ENCODE measurements at regions not wholly inside any gene's neighbourhood (a gene's known extent, or its start where the extent isn't known, plus 50 kb on each side); places are given as distances from the start of the nearest gene placed in this dataset.

GRCh38 chr10:109721453-109722064 lies 201.8 kb downstream of the XPNPEP1 start:
- no peaks in the 10 kb centered on the region for H3K27me3 ChIP-seq (ENCODE audit: low read length)
- H3F3A ChIP-seq (ENCODE audit: insufficient read depth): no peaks in the 10 kb centered on the region
- H3K79me2 ChIP-seq (ENCODE audit: insufficient read depth, low read length): no peaks in the 10 kb centered on the region
- H3K9ac ChIP-seq (ENCODE audit: low read length): no peak overlapping the region
- no peak overlapping the region for H2AFZ ChIP-seq (ENCODE audit: low read depth, low read length, severe bottlenecking)
- no peak overlapping the region for H3K4me2 ChIP-seq (ENCODE audit: low read depth, low read length, poor library complexity, severe bottlenecking)
- TF ChIP-seq EZH2phosphoT487 (conservative IDR thresholded peaks at IDR 0.05; ENCODE audit: low read length): no peak
- no peak for TF ChIP-seq CTCF (IDR thresholded peaks at IDR 0.05; ENCODE audit: insufficient read depth, low read length, poor library complexity, severe bottlenecking)
- H3K36me3 ChIP-seq (ENCODE audit: low read length): no peaks in the 10 kb centered on the region
- no peaks in the 10 kb centered on the region for H3K9me2 ChIP-seq (replicated peaks; ENCODE audit: insufficient read depth, low read length)
- no peak overlapping the region for H3K4me3 ChIP-seq (ENCODE audit: insufficient read depth, low read length, poor library complexity, severe bottlenecking)
- no peaks in the 10 kb centered on the region; the same call in 1 of the 2 replicates for H3K9me3 ChIP-seq (ENCODE audit: insufficient read depth, low read length)
- no peak overlapping the region for H3K27ac ChIP-seq (ENCODE audit: low read depth, low read length)
- no peaks in the 10 kb centered on the region for H4K20me1 ChIP-seq (ENCODE audit: low read depth, low read length)

GRCh38 chr10:109706026-109706560 lies 217.2 kb downstream of the XPNPEP1 start:
- Histone ChIP-seq H3K36me3 (ENCODE audit: low read length) (no peaks in the 10 kb centered on the region), H3K9me2 (replicated peaks; ENCODE audit: insufficient read depth, low read length) (no peaks in the 10 kb centered on the region), H3K9me3 (ENCODE audit: insufficient read depth, low read length) (no peaks in the 10 kb centered on the region), H3K4me3 (ENCODE audit: insufficient read depth, low read length, poor library complexity, severe bottlenecking) (no peak overlapping the region), H3K79me2 (ENCODE audit: insufficient read depth, low read length) (no peaks in the 10 kb centered on the region), H2AFZ (ENCODE audit: low read depth, low read length, severe bottlenecking) (no peak overlapping the region), H3K4me2 (ENCODE audit: low read depth, low read length, poor library complexity, severe bottlenecking) (no peak overlapping the region), H3F3A (ENCODE audit: insufficient read depth) (no peaks in the 10 kb centered on the region), H4K20me1 (ENCODE audit: low read depth, low read length) (no peaks in the 10 kb centered on the region), H3K9ac (ENCODE audit: low read length) (no peak overlapping the region), H3K27ac (ENCODE audit: low read depth, low read length) (no peak overlapping the region), H3K27me3 (ENCODE audit: low read length) (no peaks in the 10 kb centered on the region)
- no peak for TF ChIP-seq CTCF (IDR thresholded peaks at IDR 0.05; ENCODE audit: insufficient read depth, low read length, poor library complexity, severe bottlenecking)
- TF ChIP-seq EZH2phosphoT487 (conservative IDR thresholded peaks at IDR 0.05; ENCODE audit: low read length): no peak

- Histone ChIP-seq H3K4me2 (ENCODE audit: low read depth, low read length, poor library complexity, severe bottlenecking) (no peak overlapping the region), H3K9me3 (ENCODE audit: insufficient read depth, low read length) (no peaks in the 10 kb centered on the region), H3K27ac (ENCODE audit: low read depth, low read length) (no peak overlapping the region), H3K36me3 (ENCODE audit: low read length) (no peaks in the 10 kb centered on the region), H3K79me2 (ENCODE audit: insufficient read depth, low read length) (no peaks in the 10 kb centered on the region), H3F3A (ENCODE audit: insufficient read depth) (no peaks in the 10 kb centered on the region), H2AFZ (ENCODE audit: low read depth, low read length, severe bottlenecking) (no peak overlapping the region), H3K27me3 (ENCODE audit: low read length) (no peaks in the 10 kb centered on the region), H3K9ac (ENCODE audit: low read length) (no peak overlapping the region), H3K4me3 (ENCODE audit: insufficient read depth, low read length, poor library complexity, severe bottlenecking) (no peak overlapping the region), H3K9me2 (replicated peaks; ENCODE audit: insufficient read depth, low read length) (no peaks in the 10 kb centered on the region), H4K20me1 (ENCODE audit: low read depth, low read length) (no peaks in the 10 kb centered on the region)
- TF ChIP-seq EZH2phosphoT487 (conservative IDR thresholded peaks at IDR 0.05; ENCODE audit: low read length) (no peak), CTCF (IDR thresholded peaks at IDR 0.05; ENCODE audit: insufficient read depth, low read length, poor library complexity, severe bottlenecking) (no peak)
Observed at GRCh38 chr10:109701633-109702215, 221.6 kb downstream of the XPNPEP1 start.
